H1 (cell line): ENCODE measurements at regions not wholly inside any gene's neighbourhood (a gene's known extent, or its start where the extent isn't known, plus 50 kb on each side); places are given as distances from the start of the nearest gene placed in this dataset.

ENCODE experiments used
- CTCF ChIA-PET: fragments of 300-600 bp; sonication (Branson Sonifier 250); formaldehyde crosslinking; loops from one replicate; lab custom pipeline; 2021; ENCODE audit not compliant: partially characterized antibody; lab: Charles Lee
- POLR2A ChIA-PET: fragments of 300-600 bp; sonication (Branson Sonifier 250); formaldehyde crosslinking; loops from one replicate; lab custom pipeline; 2021; ENCODE audit warnings: inconsistent platforms; ENCODE audit not compliant: partially characterized antibody; lab: Charles Lee
- DNase-seq, 2 experiments: peaks; one replicate each; pipeline versions ENCODE4 v3.0.0 to v3.0.0-alpha.2; 2010 to 2022; ENCODE audit warnings: low spot score in 2 of 2, low read depth in 1 of 2, mixed read lengths in 1 of 2
- FAIRE-seq: peaks from 2 replicates; lab custom pipeline; 2011; peaks lifted over from hg19 to GRCh38; lab: Jason Lieb, UNC
- H2AFZ ChIP-seq: 2 replicates; pipeline ENCODE4 v1.8.1; 2012; ENCODE audit warnings: low read length, inconsistent platforms
- H2AK5ac ChIP-seq: 2 replicates; pipeline ENCODE4 v1.6.1; 2013; ENCODE audit warnings: low read depth, low read length
- H2BK120ac ChIP-seq: replicated peaks from 2 replicates; pipeline ENCODE3; 2013; ENCODE audit warnings: low read depth, low read length, inconsistent platforms
- H2BK12ac ChIP-seq: 2 replicates; pipeline ENCODE4 v1.6.1; 2013; ENCODE audit warnings: low read depth, low read length
- H2BK15ac ChIP-seq: 2 replicates; pipeline ENCODE4 v1.6.1; 2013; ENCODE audit warnings: low read length
- H2BK20ac ChIP-seq: 2 replicates; pipeline ENCODE4 v1.6.1; 2013; ENCODE audit warnings: low read length
- H2BK5ac ChIP-seq: 2 replicates; pipeline ENCODE4 v1.6.1; 2013; ENCODE audit warnings: low read depth, low read length
- H3K14ac ChIP-seq: 2 replicates; pipeline ENCODE4 v1.6.1; 2013; ENCODE audit warnings: inconsistent platforms; ENCODE audit not compliant: insufficient read length
- H3K18ac ChIP-seq: 2 replicates; pipeline ENCODE4 v1.6.1; 2013; ENCODE audit warnings: low read length; ENCODE audit errors: extremely low read depth
- H3K23ac ChIP-seq: 2 replicates; pipeline ENCODE4 v1.6.1; 2013; ENCODE audit warnings: inconsistent platforms; ENCODE audit not compliant: insufficient read length
- H3K23me2 ChIP-seq: 2 replicates; pipeline ENCODE4 v1.6.1; 2013; ENCODE audit warnings: low read depth, low read length
- H3K27ac ChIP-seq: 2 replicates; pipeline ENCODE4 v1.6.1; 2011; ENCODE audit warnings: low read depth, low read length, inconsistent platforms
- H3K27me3 ChIP-seq, 4 experiments: replicated peaks in 1 of 4; 1 replicate in 1 of 4; 2 replicates in 3 of 4; pipeline versions ENCODE4 v1.6.1 to v1.8.1; 2011 to 2013; ENCODE audit warnings: low read length in 3 of 4, mild to moderate bottlenecking in 3 of 4, inconsistent platforms in 2 of 4, mixed read lengths in 2 of 4, moderate library complexity in 1 of 4; ENCODE audit not compliant: control insufficient read depth in 3 of 4, insufficient read depth in 3 of 4; ENCODE audit errors: extremely low read depth in 1 of 4
- H3K36me3 ChIP-seq, 4 experiments: 2 replicates each; pipeline versions ENCODE4 v1.6.1 to v1.8.1; 2011 to 2013; ENCODE audit warnings: mild to moderate bottlenecking in 4 of 4, low read length in 3 of 4, moderate library complexity in 2 of 4, control low read depth in 1 of 4, inconsistent platforms in 1 of 4; ENCODE audit not compliant: insufficient read depth in 4 of 4, control insufficient read depth in 2 of 4
- H3K4ac ChIP-seq: replicated peaks from 2 replicates; pipeline ENCODE3; 2013; ENCODE audit warnings: low read length, low read depth, mixed read lengths, inconsistent platforms; ENCODE audit not compliant: insufficient read length
- H3K4me1 ChIP-seq, 4 experiments: replicated peaks in 1 of 4; 1 replicate in 1 of 4; 2 replicates in 3 of 4; pipeline versions ENCODE4 v1.6.1 to v1.8.1; 2011 to 2013; ENCODE audit warnings: low read length in 3 of 4, inconsistent platforms in 2 of 4, mixed read lengths in 1 of 4; ENCODE audit not compliant: insufficient read depth in 4 of 4, control insufficient read depth in 3 of 4
- H3K4me2 ChIP-seq, 2 experiments: 2 replicates each; pipeline versions ENCODE4 v1.6.1 to v1.8.1; 2011 to 2013; ENCODE audit warnings: low read depth in 2 of 2, low read length in 2 of 2, control low read depth in 1 of 2, inconsistent platforms in 1 of 2, mild to moderate bottlenecking in 1 of 2; ENCODE audit not compliant: insufficient read depth in 1 of 2
- H3K4me3 ChIP-seq, 4 experiments: fragments of 200-600, 300-600 bp in 1 of 4; sonication (generic), shearing (Covaris generic), sonication (Bioruptor Twin) in 1 of 4; 2 replicates each; pipeline versions ENCODE4 v1.5.1 to v1.8.1; 2011 to 2016; ENCODE audit warnings: low read length in 4 of 4, low read depth in 3 of 4, control low read depth in 2 of 4, inconsistent platforms in 2 of 4, mild to moderate bottlenecking in 2 of 4, mixed read lengths in 1 of 4, moderate library complexity in 1 of 4; ENCODE audit not compliant: insufficient read depth in 2 of 4; ENCODE audit errors: extremely low read depth in 1 of 4
- H3K56ac ChIP-seq: replicated peaks from 2 replicates; pipeline ENCODE3; 2013; ENCODE audit warnings: low read depth, mild to moderate bottlenecking, mixed read lengths, low read length, inconsistent platforms; ENCODE audit not compliant: insufficient read length
- H3K79me1 ChIP-seq: 2 replicates; pipeline ENCODE4 v1.6.1; 2013; ENCODE audit warnings: low read depth, low read length, control low read depth
- H3K79me2 ChIP-seq, 2 experiments: 2 replicates each; pipeline versions ENCODE4 v1.6.1 to v1.8.1; 2012 to 2013; ENCODE audit warnings: low read length in 2 of 2, mild to moderate bottlenecking in 2 of 2, inconsistent platforms in 1 of 2; ENCODE audit not compliant: insufficient read depth in 2 of 2, control insufficient read depth in 1 of 2
- H3K9ac ChIP-seq, 4 experiments: replicated peaks in 1 of 4; 1 replicate in 1 of 4; 2 replicates in 3 of 4; pipeline versions ENCODE4 v1.6.1 to v1.8.1; 2011 to 2013; ENCODE audit warnings: low read depth in 3 of 4, low read length in 3 of 4, control low read depth in 2 of 4, mild to moderate bottlenecking in 2 of 4, moderate library complexity in 2 of 4, inconsistent platforms in 1 of 4; ENCODE audit errors: extremely low read depth in 1 of 4
- H3K9me3 ChIP-seq, 2 experiments: 2 replicates each; pipeline versions ENCODE4 v1.6.1 to v1.8.1; 2012 to 2013; ENCODE audit warnings: mild to moderate bottlenecking in 2 of 2, moderate library complexity in 2 of 2, control low read depth in 1 of 2, inconsistent platforms in 1 of 2, low read depth in 1 of 2, low read length in 1 of 2, mixed read lengths in 1 of 2; ENCODE audit not compliant: insufficient read depth in 2 of 2
- H4K20me1 ChIP-seq, 2 experiments: replicated peaks in 1 of 2; 2 replicates each; pipeline versions ENCODE3 to v1.8.1; 2011 to 2013; ENCODE audit warnings: inconsistent platforms in 2 of 2, low read length in 2 of 2, mild to moderate bottlenecking in 1 of 2; ENCODE audit not compliant: insufficient read depth in 2 of 2, control insufficient read depth in 1 of 2
- H4K5ac ChIP-seq: 2 replicates; pipeline ENCODE4 v1.6.1; 2013; ENCODE audit warnings: low read length, low read depth, mixed read lengths, inconsistent platforms; ENCODE audit not compliant: insufficient read length
- H4K8ac ChIP-seq: 2 replicates; pipeline ENCODE4 v1.8.0; 2013; ENCODE audit warnings: mild to moderate bottlenecking, moderate library complexity, low read length, inconsistent platforms; ENCODE audit not compliant: insufficient read depth; ENCODE audit errors: extremely low read depth
- H4K91ac ChIP-seq: replicated peaks from 2 replicates; pipeline ENCODE3; 2013; ENCODE audit warnings: low read length, mixed read lengths, inconsistent platforms; ENCODE audit not compliant: insufficient read length
- ATF2 ChIP-seq: IDR thresholded peaks from 2 replicates; pipeline ENCODE4 v1.6.1; 2012; ENCODE audit warnings: low read length, inconsistent platforms
- EZH2 ChIP-seq: fragments of 200-600 bp; sonication (generic); IDR thresholded peaks from 2 replicates; pipeline ENCODE4 v1.7.1; 2012; ENCODE audit warnings: low read depth, mild to moderate bottlenecking, moderate library complexity, low read length, inconsistent platforms; ENCODE audit not compliant: severe bottlenecking
- JUN ChIP-seq: IDR thresholded peaks from 2 replicates; pipeline ENCODE4 v1.6.1; 2011; ENCODE audit warnings: low read depth, mild to moderate bottlenecking, improper control_type of control experiment, low read length
- MAFK ChIP-seq: IDR thresholded peaks from 2 replicates; pipeline ENCODE4 v1.6.1; 2012; ENCODE audit warnings: low read depth, mild to moderate bottlenecking, improper control_type of control experiment, low read length
- POU5F1 ChIP-seq: IDR thresholded peaks from 2 replicates; pipeline ENCODE4 v1.6.1; 2011; ENCODE audit warnings: low read depth, mild to moderate bottlenecking, low read length, moderate library complexity
- SIN3A ChIP-seq, 2 experiments: IDR thresholded peaks in 1 of 2; conservative IDR thresholded peaks in 1 of 2; 2 replicates each; pipeline ENCODE4 v1.6.1; 2011 to 2012; ENCODE audit warnings: low read length in 2 of 2, improper control_type of control experiment in 1 of 2, low read depth in 1 of 2, mild to moderate bottlenecking in 1 of 2
- YY1 ChIP-seq: IDR thresholded peaks from 2 replicates; pipeline ENCODE4 v1.6.1; 2011; ENCODE audit warnings: low read depth, mild to moderate bottlenecking, low read length
- WGBS, 2 experiments: shearing (Covaris generic) in 1 of 2; methylation state at CpG; one replicate each; pipeline versions ENCODE4 v1.1.6 to v1.1.7; 2013 to 2015; ENCODE audit warnings: low lambda C conversion rate in 2 of 2, mixed read lengths in 2 of 2, inconsistent platforms in 1 of 2, low coverage in 1 of 2, missing lambda C conversion rate in 1 of 2; ENCODE audit not compliant: insufficient replicate concordance in 2 of 2, insufficient coverage in 1 of 2, insufficient read length in 1 of 2; ENCODE audit errors: extremely low coverage in 1 of 2, missing lambda C conversion rate in 1 of 2; 5-methylcytosine and 5-hydroxymethylcytosine counted together
- TF ChIP-seq, protein P1 (sequence below), 3 experiments: IDR thresholded peaks; 1 replicate in 2 of 3; 2 replicates in 1 of 3; pipeline versions ENCODE4 v1.5.1 to v1.6.1; 2011; ENCODE audit warnings: low read length in 3 of 3, mild to moderate bottlenecking in 3 of 3, inconsistent platforms in 2 of 3, low read depth in 1 of 3, moderate library complexity in 1 of 3; ENCODE audit not compliant: insufficient read depth in 1 of 3; ENCODE audit errors: control extremely low read depth in 1 of 3

DNA sequence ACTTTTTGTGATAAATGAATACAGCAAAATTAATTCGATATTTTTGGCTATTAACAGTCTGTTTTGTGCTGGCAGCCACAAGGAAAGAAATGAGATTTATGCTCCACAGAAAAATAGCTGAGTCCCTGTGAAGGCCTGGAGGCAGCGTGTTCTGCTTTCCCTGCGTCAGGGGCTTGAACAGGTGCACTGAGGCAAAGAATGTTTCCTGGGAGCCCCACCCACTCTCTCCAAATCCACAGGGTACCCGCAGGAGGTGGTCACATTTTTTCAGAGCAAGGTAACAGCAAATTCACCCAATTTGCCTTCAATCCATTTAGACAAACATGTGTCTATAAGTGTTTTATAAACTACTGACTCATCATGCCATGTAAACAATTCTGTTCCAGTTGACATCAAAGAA, 308.1 kb downstream of the TCERG1L start:
- Histone ChIP-seq H3K4ac (no peak overlapping the region), H3K23me2 (no peaks in the 10 kb centered on the region), H3K9ac (no peak overlapping the region), H3K4me3 (no peak overlapping the region), H2BK15ac (no peak overlapping the region), H2AK5ac (no peak overlapping the region), H2AFZ (no peak overlapping the region), H2BK120ac (peak overlapping the region; percentile 7), H4K8ac (no peak overlapping the region), H3K4me1 (peaks cover 6 to 21% (median 13%) of the 10 kb centered on the region in 4 experiments), H3K27ac (no peak overlapping the region), H3K14ac (no peak overlapping the region), H4K20me1 (no peaks in the 10 kb centered on the region), H3K23ac (no peak overlapping the region), H2BK12ac (no peak overlapping the region), H4K5ac (no peak overlapping the region), H2BK5ac (peak overlapping the region; percentile 62; the same call in 1 of the 2 replicates), H3K36me3 (no peaks in the 10 kb centered on the region), H3K56ac (no peak overlapping the region), H3K79me2 (no peaks in the 10 kb centered on the region), H3K9me3 (no peaks in the 10 kb centered on the region), H3K79me1 (no peaks in the 10 kb centered on the region), H2BK20ac (peak overlapping the region; percentile 74; the same call in 1 of the 2 replicates), H4K91ac (peak overlapping the region; percentile 47), H3K4me2 (no peak overlapping the region), H3K27me3 (0 out of 7 replicates have a peak, but pooled peaks cover 0 to 2% (median under 1%) of the 10 kb centered on the region in 4 experiments), H3K18ac (peak overlapping the region; percentile 53; the same call in 1 of the 2 replicates)
- 91% methylated on average over 4 of the region's 4 CpGs; no CpG with 5 or more reads in 1 of the 2 experiments for WGBS, 2 experiments
- ChIA-PET CTCF (interaction anchor here (1.1 kb wide), 1 partner anchor 81 kb away, joined by 5 read pairs; no protein-coding TSS in a partner anchor), POLR2A (no interaction called here)
- FAIRE-seq (no peak), DNase-seq (no peak)
- TF ChIP-seq JUN, result no peak
- TF ChIP-seq MAFK, result no peak
- TF ChIP-seq EZH2, result no peak
- TF ChIP-seq ATF2, result no peak
- TF ChIP-seq YY1, result no peak
- no peak for TF ChIP-seq POU5F1
- no peak for TF ChIP-seq SIN3A (conservative IDR thresholded peaks at IDR 0.05 in 1 of 2, IDR thresholded peaks at IDR 0.05 in 1 of 2; ENCODE audit: low read depth in 1 of 2, low read length in 2 of 2)
- TF ChIP-seq, protein P1, sequence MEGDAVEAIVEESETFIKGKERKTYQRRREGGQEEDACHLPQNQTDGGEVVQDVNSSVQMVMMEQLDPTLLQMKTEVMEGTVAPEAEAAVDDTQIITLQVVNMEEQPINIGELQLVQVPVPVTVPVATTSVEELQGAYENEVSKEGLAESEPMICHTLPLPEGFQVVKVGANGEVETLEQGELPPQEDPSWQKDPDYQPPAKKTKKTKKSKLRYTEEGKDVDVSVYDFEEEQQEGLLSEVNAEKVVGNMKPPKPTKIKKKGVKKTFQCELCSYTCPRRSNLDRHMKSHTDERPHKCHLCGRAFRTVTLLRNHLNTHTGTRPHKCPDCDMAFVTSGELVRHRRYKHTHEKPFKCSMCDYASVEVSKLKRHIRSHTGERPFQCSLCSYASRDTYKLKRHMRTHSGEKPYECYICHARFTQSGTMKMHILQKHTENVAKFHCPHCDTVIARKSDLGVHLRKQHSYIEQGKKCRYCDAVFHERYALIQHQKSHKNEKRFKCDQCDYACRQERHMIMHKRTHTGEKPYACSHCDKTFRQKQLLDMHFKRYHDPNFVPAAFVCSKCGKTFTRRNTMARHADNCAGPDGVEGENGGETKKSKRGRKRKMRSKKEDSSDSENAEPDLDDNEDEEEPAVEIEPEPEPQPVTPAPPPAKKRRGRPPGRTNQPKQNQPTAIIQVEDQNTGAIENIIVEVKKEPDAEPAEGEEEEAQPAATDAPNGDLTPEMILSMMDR (IDR thresholded peaks at IDR 0.05; ENCODE audit: control extremely low read depth in 1 of 3, insufficient read depth in 1 of 3, low read depth in 1 of 3, low read length in 3 of 3), result no peak
